ENCODE measurements at regions not wholly inside any gene's neighbourhood (a gene's known extent, or its start where the extent isn't known, plus 50 kb on each side); places are given as distances from the start of the nearest gene placed in this dataset.

GRCh38 chr3:27865731-27866130 lies 143.6 kb upstream of the EOMES start:
- ChIA-PET POLR2A (interaction anchor here (0.7 kb wide), 1 partner anchor 29 kb away, joined by 3 read pairs; no protein-coding TSS in a partner anchor), CTCF (no interaction called here)
- Histone ChIP-seq H3K27me3 (ENCODE audit: control insufficient read depth in 1 of 2, insufficient read depth in 2 of 2, low read length in 2 of 2) (no peaks in the 10 kb centered on the region), H3K27ac (ENCODE audit: low read depth in 1 of 2, low read length in 2 of 2) (no peak overlapping the region), H3K4me1 (ENCODE audit: insufficient read depth, low read length) (peaks cover 16% of the 10 kb centered on the region), H3K9me3 (ENCODE audit: control insufficient read depth in 1 of 2, insufficient read depth in 1 of 2, low read length in 2 of 2) (peaks cover 6 to 21% of the 10 kb centered on the region in 2 experiments), H3K4me3 (ENCODE audit: low read length) (no peak overlapping the region), H3K36me3 (ENCODE audit: insufficient read depth, low read length) (no peaks in the 10 kb centered on the region)
- peaks cover 11% of the 10 kb centered on the region for H3K9me3 Mint-ChIP-seq
- DNase-seq (no peak), ATAC-seq (ENCODE audit: poor library complexity) (no peak)
- H3K27ac Mint-ChIP-seq = no peak overlapping the region
- intact Hi-C loops (cut with DNase I, micrococcal nuclease) = no loop called here
- no peak overlapping the region for H3K4me3 Mint-ChIP-seq
- peaks cover 4% of the 10 kb centered on the region for H3K36me3 Mint-ChIP-seq (ENCODE audit: low read depth)
- TF ChIP-seq CTCF (IDR thresholded peaks at IDR 0.05) = no peak
- H3K27me3 Mint-ChIP-seq = no peaks in the 10 kb centered on the region
- peaks cover 31% of the 10 kb centered on the region for H3K4me1 Mint-ChIP-seq (ENCODE audit: low read depth)

- Histone ChIP-seq H3K4me3 (ENCODE audit: low read length) (no peak overlapping the region), H3K27me3 (ENCODE audit: control insufficient read depth in 1 of 2, insufficient read depth in 2 of 2, low read length in 2 of 2) (no peaks in the 10 kb centered on the region), H3K9me3 (ENCODE audit: control insufficient read depth in 1 of 2, insufficient read depth in 1 of 2, low read length in 2 of 2) (peaks cover 6 to 21% of the 10 kb centered on the region in 2 experiments), H3K27ac (ENCODE audit: low read depth in 1 of 2, low read length in 2 of 2) (no peak overlapping the region), H3K4me1 (ENCODE audit: insufficient read depth, low read length) (no peaks in the 10 kb centered on the region), H3K36me3 (ENCODE audit: insufficient read depth, low read length) (no peaks in the 10 kb centered on the region)
- peaks cover 11% of the 10 kb centered on the region for H3K9me3 Mint-ChIP-seq
- H3K4me1 Mint-ChIP-seq (ENCODE audit: low read depth) = no peaks in the 10 kb centered on the region
- H3K27me3 Mint-ChIP-seq = no peaks in the 10 kb centered on the region
- ChIA-PET CTCF (no interaction called here), POLR2A (interaction anchor here (0.7 to 3.6 kb wide), 3 partner anchors 9 to 14 kb away, joined by 3 to 13 read pairs (median 3); no protein-coding TSS in a partner anchor)
- ATAC-seq (ENCODE audit: poor library complexity) (no peak), DNase-seq (no peak)
- H3K27ac Mint-ChIP-seq = no peak overlapping the region
- intact Hi-C loops (cut with DNase I, micrococcal nuclease) = no loop called here
- no peak for TF ChIP-seq CTCF (IDR thresholded peaks at IDR 0.05)
- H3K4me3 Mint-ChIP-seq = no peak overlapping the region
- peaks cover 4% of the 10 kb centered on the region for H3K36me3 Mint-ChIP-seq (ENCODE audit: low read depth)
Measured at GRCh38 chr3:27869152-27869551, 147.0 kb upstream of the EOMES start.

- Mint-ChIP-seq H3K9me3 (no peaks in the 10 kb centered on the region), H3K27ac (peak overlapping the region; percentile 57), H3K27me3 (no peaks in the 10 kb centered on the region), H3K36me3 (ENCODE audit: low read depth) (no peaks in the 10 kb centered on the region), H3K4me1 (ENCODE audit: low read depth) (peaks cover 70% of the 10 kb centered on the region), H3K4me3 (peak overlapping the region; percentile 36)
- TF ChIP-seq CTCF (IDR thresholded peaks at IDR 0.05) = no peak
- intact Hi-C loops (cut with DNase I, micrococcal nuclease) = no loop called here
- H3K36me3 ChIP-seq (ENCODE audit: insufficient read depth, low read length) = no peaks in the 10 kb centered on the region
- ChIA-PET POLR2A (interaction anchor here (0.7 to 1.8 kb wide), 2 partner anchors 26 to 190 kb away, joined by 3 to 4 read pairs; no protein-coding TSS in a partner anchor), CTCF (no interaction called here)
- H3K27ac ChIP-seq (ENCODE audit: low read depth in 1 of 2, low read length in 2 of 2) = no peak overlapping the region
- DNase-seq = peak in 2 of 14 experiments; percentile 36 to 46
- ATAC-seq (ENCODE audit: poor library complexity) = no peak
- H3K9me3 ChIP-seq (ENCODE audit: control insufficient read depth in 1 of 2, insufficient read depth in 1 of 2, low read length in 2 of 2) = no peaks in the 10 kb centered on the region
- H3K4me1 ChIP-seq (ENCODE audit: insufficient read depth, low read length) = peaks cover 49% of the 10 kb centered on the region
- no peaks in the 10 kb centered on the region for H3K27me3 ChIP-seq (ENCODE audit: control insufficient read depth in 1 of 2, insufficient read depth in 2 of 2, low read length in 2 of 2)
- no peak overlapping the region for H3K4me3 ChIP-seq (ENCODE audit: low read length)
Measured at GRCh38 chr3:27877061-27878013, 155.2 kb upstream of the EOMES start.
